GM13976 (cell line): ENCODE measurements at regions not wholly inside any gene's neighbourhood (a gene's known extent, or its start where the extent isn't known, plus 50 kb on each side); places are given as distances from the start of the nearest gene placed in this dataset.

Experiments used
- DNase-seq: peaks from one replicate; pipeline ENCODE4 v3.0.0; 2012; ENCODE audit warnings: low spot score
- CTCF ChIP-seq: IDR thresholded peaks from 2 replicates; pipeline ENCODE4 v1.5.1; 2012; ENCODE audit warnings: borderline replicate concordance, mild to moderate bottlenecking; ENCODE audit not compliant: insufficient read depth; ENCODE audit errors: extremely low read depth, missing control alignments, control extremely low read depth
- in situ Hi-C: fragments of 300-500 bp; cut with MboI; formaldehyde crosslinking; loops from one replicate; pipeline ENCODE4 v1.12.0; 2022; ENCODE audit warnings: low sequenced_read_pairs, mixed read lengths, inconsistent platforms; ENCODE audit not compliant: unreplicated experiment

- no peak for TF ChIP-seq CTCF
- in situ Hi-C loops = no loop called here
- no peak for DNase-seq
Measured at GRCh38 chr5:67502951-67503350, 306.4 kb upstream of the CD180 start.

- DNase-seq = no peak
- TF ChIP-seq CTCF = no peak
- in situ Hi-C loops = no loop called here
Measured at GRCh38 chr5:67496051-67496450, 299.5 kb upstream of the CD180 start.

GRCh38 chr5:67495072-67495471, 298.5 kb upstream of the CD180 start:
- in situ Hi-C loops = no loop called here
- no peak for TF ChIP-seq CTCF
- no peak for DNase-seq

GRCh38 chr5:67494186-67494855, 297.7 kb upstream of the CD180 start:
- in situ Hi-C loops = no loop called here
- DNase-seq = no peak
- no peak for TF ChIP-seq CTCF

GRCh38 chr5:67493676-67494075, 297.1 kb upstream of the CD180 start:
- DNase-seq = no peak
- in situ Hi-C loops = no loop called here

GRCh38 chr5:67490543-67491321, 294.1 kb upstream of the CD180 start:
- in situ Hi-C loops = no loop called here
- DNase-seq = no peak
- no peak for TF ChIP-seq CTCF

More at GRCh38 chr5:67493676-67494075, 297.1 kb upstream of the CD180 start:
- no peak for TF ChIP-seq CTCF
